DND-41 (cell line): ENCODE measurements at regions not wholly inside any gene's neighbourhood (a gene's known extent, or its start where the extent isn't known, plus 50 kb on each side); places are given as distances from the start of the nearest gene placed in this dataset.

Experiments used
- ATAC-seq: fragments of 200-7000 bp; cut with Tn5 transposase; 3 replicates; pipeline ENCODE4 v1.9.1; 2021; ENCODE audit warnings: low read depth; ENCODE audit not compliant: insufficient read depth
- DNase-seq: peaks from one replicate; pipeline ENCODE4 v3.0.0-alpha.2; 2020
- H2AFZ ChIP-seq: 2 replicates; pipeline ENCODE4 v1.6.0; 2012; ENCODE audit warnings: low read depth, low read length
- H3K27ac ChIP-seq: 2 replicates; pipeline ENCODE4 v1.5.1; 2012; ENCODE audit warnings: low read length, inconsistent platforms
- H3K27me3 ChIP-seq: fragments of 200-600 bp; sonication (generic); 2 replicates; pipeline ENCODE4 v1.6.0; 2012; ENCODE audit warnings: low read length, mild to moderate bottlenecking, inconsistent platforms; ENCODE audit not compliant: insufficient read depth, poor library complexity
- H3K36me3 ChIP-seq: 2 replicates; pipeline ENCODE4 v1.5.1; 2012; ENCODE audit warnings: low read length, inconsistent platforms; ENCODE audit not compliant: insufficient read depth
- H3K4me1 ChIP-seq: 2 replicates; pipeline ENCODE4 v1.5.1; 2012; ENCODE audit warnings: mild to moderate bottlenecking, low read length; ENCODE audit not compliant: insufficient read depth
- H3K4me2 ChIP-seq: 2 replicates; pipeline ENCODE4 v1.6.0; 2012; ENCODE audit warnings: mild to moderate bottlenecking, moderate library complexity, low read length, inconsistent platforms; ENCODE audit not compliant: insufficient read depth
- H3K4me3 ChIP-seq, 2 experiments: fragments of 200-600 bp in 1 of 2; shearing (Covaris generic) in 1 of 2; 2 replicates each; pipeline ENCODE4 v1.5.1; 2012 to 2016; ENCODE audit warnings: inconsistent platforms in 2 of 2, low read length in 2 of 2, mild to moderate bottlenecking in 2 of 2, low read depth in 1 of 2, moderate library complexity in 1 of 2
- H3K79me2 ChIP-seq: 2 replicates; pipeline ENCODE4 v1.6.0; 2012; ENCODE audit warnings: low read length, inconsistent platforms; ENCODE audit not compliant: insufficient read depth
- H3K9ac ChIP-seq: 2 replicates; pipeline ENCODE4 v1.6.0; 2012; ENCODE audit warnings: low read depth, mild to moderate bottlenecking, inconsistent platforms, low read length, moderate library complexity
- H3K9me3 ChIP-seq: 2 replicates; pipeline ENCODE4 v1.5.1; 2012; ENCODE audit warnings: low read length, moderate library complexity, mild to moderate bottlenecking, inconsistent platforms; ENCODE audit not compliant: insufficient read depth, severe bottlenecking
- H4K20me1 ChIP-seq: 2 replicates; pipeline ENCODE4 v1.6.0; 2012; ENCODE audit warnings: low read length; ENCODE audit not compliant: insufficient read depth
- CTCF ChIP-seq: IDR thresholded peaks from 2 replicates; pipeline ENCODE4 v1.5.1; 2012; ENCODE audit warnings: borderline replicate concordance, low read length, moderate library complexity, mild to moderate bottlenecking; ENCODE audit not compliant: poor library complexity, severe bottlenecking; ENCODE audit errors: extremely low read depth
- EZH2 ChIP-seq: IDR thresholded peaks from 3 replicates; pipeline ENCODE4 v1.6.1; 2012; ENCODE audit warnings: borderline replicate concordance, low read depth, mild to moderate bottlenecking, moderate library complexity, low read length, inconsistent platforms; ENCODE audit not compliant: severe bottlenecking

- Histone ChIP-seq H3K4me3 (no peak overlapping the region), H3K36me3 (no peaks in the 10 kb centered on the region), H3K4me2 (no peak overlapping the region), H3K27ac (no peak overlapping the region), H2AFZ (no peak overlapping the region), H3K79me2 (no peaks in the 10 kb centered on the region), H3K27me3 (no peaks in the 10 kb centered on the region), H4K20me1 (no peaks in the 10 kb centered on the region), H3K4me1 (no peaks in the 10 kb centered on the region), H3K9ac (no peak overlapping the region), H3K9me3 (peaks cover 3% of the 10 kb centered on the region)
- no peak for ATAC-seq
- DNase-seq: no peak
- TF ChIP-seq CTCF: no peak
- TF ChIP-seq EZH2: no peak
Observed at GRCh38 chr4:98739751-98740150, 81.3 kb upstream of the TSPAN5 start.

- Histone ChIP-seq H3K4me1 (peaks cover 3% of the 10 kb centered on the region), H3K9me3 (peaks cover 3% of the 10 kb centered on the region)
Observed at GRCh38 chr4:98733601-98734000, 75.2 kb upstream of the TSPAN5 start.

GRCh38 chr4:98728871-98729270 is 70.5 kb upstream of the TSPAN5 start:
- Histone ChIP-seq H3K27ac (no peak overlapping the region), H3K79me2 (no peaks in the 10 kb centered on the region), H3K27me3 (no peaks in the 10 kb centered on the region), H3K9ac (no peak overlapping the region), H3K9me3 (no peaks in the 10 kb centered on the region), H3K36me3 (no peaks in the 10 kb centered on the region), H4K20me1 (no peaks in the 10 kb centered on the region), H3K4me3 (no peak overlapping the region), H3K4me1 (peaks cover 9% of the 10 kb centered on the region), H3K4me2 (no peak overlapping the region), H2AFZ (no peak overlapping the region)
- DNase-seq (no peak), ATAC-seq (no peak)
- TF ChIP-seq EZH2 (no peak), CTCF (no peak)

More at GRCh38 chr4:98733601-98734000, 75.2 kb upstream of the TSPAN5 start:
- no peak for ATAC-seq
- H3K79me2 ChIP-seq: no peaks in the 10 kb centered on the region
- H3K36me3 ChIP-seq: no peaks in the 10 kb centered on the region
- H3K9ac ChIP-seq: no peak overlapping the region
- no peak overlapping the region for H3K27ac ChIP-seq
- no peaks in the 10 kb centered on the region for H3K27me3 ChIP-seq
- H3K4me3 ChIP-seq: no peak overlapping the region
- no peak overlapping the region for H3K4me2 ChIP-seq
- H4K20me1 ChIP-seq: no peaks in the 10 kb centered on the region
- no peak for DNase-seq
- no peak overlapping the region for H2AFZ ChIP-seq
- no peak for TF ChIP-seq CTCF
- TF ChIP-seq EZH2: no peak

- H3K4me3 ChIP-seq: no peak overlapping the region
- H3K27me3 ChIP-seq: no peaks in the 10 kb centered on the region
- no peak overlapping the region for H3K4me2 ChIP-seq
- H2AFZ ChIP-seq: 0 out of 2 replicates have a peak overlapping the region, but pooled peaks have one; percentile 33
- no peaks in the 10 kb centered on the region for H3K36me3 ChIP-seq
- peak; percentile 93 for ATAC-seq
- H3K9me3 ChIP-seq: no peaks in the 10 kb centered on the region
- H3K4me1 ChIP-seq: peaks cover 9% of the 10 kb centered on the region
- DNase-seq: peak; percentile 48
- H3K9ac ChIP-seq: no peak overlapping the region
- TF ChIP-seq CTCF (no peak), EZH2 (no peak)
- H3K27ac ChIP-seq: no peak overlapping the region
- no peaks in the 10 kb centered on the region for H4K20me1 ChIP-seq
- no peaks in the 10 kb centered on the region for H3K79me2 ChIP-seq
Observed at GRCh38 chr4:98728433-98728832, 70.0 kb upstream of the TSPAN5 start.
